ENCODE measurements at regions not wholly inside any gene's neighbourhood (a gene's known extent, or its start where the extent isn't known, plus 50 kb on each side); places are given as distances from the start of the nearest gene placed in this dataset.

DNA sequence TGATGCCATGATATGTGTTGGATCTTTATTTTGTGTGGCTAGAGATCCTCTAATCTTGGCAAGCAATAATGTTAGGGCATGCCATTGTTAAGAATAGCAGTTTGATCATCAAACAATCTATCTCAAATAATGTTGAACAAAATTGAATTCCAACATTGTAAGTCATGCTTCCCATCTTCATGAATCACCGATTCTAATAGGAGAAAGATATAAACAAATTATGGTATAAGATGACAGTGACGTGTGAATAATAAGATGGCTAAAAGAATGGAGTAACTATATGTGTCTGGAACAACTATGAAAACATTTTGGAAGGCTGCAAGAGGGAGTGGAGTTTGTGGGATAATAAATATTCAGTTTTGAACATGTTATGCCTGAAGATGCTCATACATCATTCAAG lies 208.4 kb downstream of the DTHD1 start:
- no peaks in the 10 kb centered on the region for H3K27me3 ChIP-seq
- DNase-seq, result no peak
- H3K9me3 ChIP-seq, result no peaks in the 10 kb centered on the region
- H3K4me3 ChIP-seq, result no peak overlapping the region
- no peaks in the 10 kb centered on the region for H3K4me1 ChIP-seq
- H3K36me3 ChIP-seq, result no peaks in the 10 kb centered on the region
- H3K27ac ChIP-seq, result no peak overlapping the region
- TF ChIP-seq, protein P1, sequence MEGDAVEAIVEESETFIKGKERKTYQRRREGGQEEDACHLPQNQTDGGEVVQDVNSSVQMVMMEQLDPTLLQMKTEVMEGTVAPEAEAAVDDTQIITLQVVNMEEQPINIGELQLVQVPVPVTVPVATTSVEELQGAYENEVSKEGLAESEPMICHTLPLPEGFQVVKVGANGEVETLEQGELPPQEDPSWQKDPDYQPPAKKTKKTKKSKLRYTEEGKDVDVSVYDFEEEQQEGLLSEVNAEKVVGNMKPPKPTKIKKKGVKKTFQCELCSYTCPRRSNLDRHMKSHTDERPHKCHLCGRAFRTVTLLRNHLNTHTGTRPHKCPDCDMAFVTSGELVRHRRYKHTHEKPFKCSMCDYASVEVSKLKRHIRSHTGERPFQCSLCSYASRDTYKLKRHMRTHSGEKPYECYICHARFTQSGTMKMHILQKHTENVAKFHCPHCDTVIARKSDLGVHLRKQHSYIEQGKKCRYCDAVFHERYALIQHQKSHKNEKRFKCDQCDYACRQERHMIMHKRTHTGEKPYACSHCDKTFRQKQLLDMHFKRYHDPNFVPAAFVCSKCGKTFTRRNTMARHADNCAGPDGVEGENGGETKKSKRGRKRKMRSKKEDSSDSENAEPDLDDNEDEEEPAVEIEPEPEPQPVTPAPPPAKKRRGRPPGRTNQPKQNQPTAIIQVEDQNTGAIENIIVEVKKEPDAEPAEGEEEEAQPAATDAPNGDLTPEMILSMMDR (IDR thresholded peaks at IDR 0.05), result no peak
- no peak for ATAC-seq
- intact Hi-C loops (cut with DNase I), result no loop called here

DNA sequence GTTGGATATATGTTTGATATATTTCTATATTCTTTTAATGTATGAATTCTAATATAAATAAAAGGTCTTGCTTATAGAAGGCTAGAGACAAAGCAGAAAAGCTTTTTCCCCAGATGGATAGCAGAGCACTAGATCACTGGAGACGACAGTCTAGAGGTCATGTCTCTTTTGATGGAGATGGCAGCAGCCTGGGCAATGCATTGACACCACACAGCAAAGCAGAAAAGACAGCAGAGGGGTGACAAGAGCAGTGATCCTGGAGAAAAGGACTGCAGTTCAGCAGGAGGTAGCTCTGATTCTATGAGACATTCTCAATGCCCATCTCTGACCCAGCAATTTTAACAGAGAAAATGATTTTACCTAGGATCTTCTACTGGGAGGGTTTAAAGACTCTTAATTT lies 210.6 kb downstream of the DTHD1 start:
- intact Hi-C loops (cut with DNase I), result no loop called here
- H3K27me3 ChIP-seq, result no peaks in the 10 kb centered on the region

DNA sequence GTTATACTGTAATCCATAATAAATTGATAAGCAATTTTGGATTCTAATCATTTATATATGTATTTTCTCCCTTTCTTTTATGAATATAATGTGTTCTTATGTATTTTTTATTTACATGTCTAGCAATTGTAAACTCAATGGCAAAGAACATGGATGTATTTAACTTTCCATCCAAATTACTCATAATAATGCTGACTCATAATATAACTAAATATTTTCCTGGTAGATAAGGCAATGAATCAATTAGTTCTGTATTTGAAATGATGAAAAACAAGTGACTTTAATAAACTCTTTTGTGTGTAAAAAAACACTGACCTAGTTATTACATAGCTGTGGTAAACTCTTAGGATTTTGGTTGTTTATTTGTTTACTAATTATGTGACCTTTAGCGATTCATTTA lies 211.2 kb downstream of the DTHD1 start:
- Histone ChIP-seq H3K4me1 (no peaks in the 10 kb centered on the region), H3K4me3 (no peak overlapping the region), H3K36me3 (no peaks in the 10 kb centered on the region), H3K27ac (no peak overlapping the region), H3K27me3 (no peaks in the 10 kb centered on the region), H3K9me3 (no peaks in the 10 kb centered on the region)
- TF ChIP-seq, protein P1 (IDR thresholded peaks at IDR 0.05), result no peak
- ATAC-seq (no peak), DNase-seq (no peak)
- intact Hi-C loops (cut with DNase I), result no loop called here

More for the DNA sequence above, 210.6 kb downstream of the DTHD1 start:
- ATAC-seq, result no peak
- Histone ChIP-seq H3K36me3 (no peaks in the 10 kb centered on the region), H3K4me1 (no peaks in the 10 kb centered on the region), H3K4me3 (no peak overlapping the region), H3K9me3 (no peaks in the 10 kb centered on the region), H3K27ac (no peak overlapping the region)
- no peak for DNase-seq
- TF ChIP-seq, protein P1 (IDR thresholded peaks at IDR 0.05), result no peak

DNA sequence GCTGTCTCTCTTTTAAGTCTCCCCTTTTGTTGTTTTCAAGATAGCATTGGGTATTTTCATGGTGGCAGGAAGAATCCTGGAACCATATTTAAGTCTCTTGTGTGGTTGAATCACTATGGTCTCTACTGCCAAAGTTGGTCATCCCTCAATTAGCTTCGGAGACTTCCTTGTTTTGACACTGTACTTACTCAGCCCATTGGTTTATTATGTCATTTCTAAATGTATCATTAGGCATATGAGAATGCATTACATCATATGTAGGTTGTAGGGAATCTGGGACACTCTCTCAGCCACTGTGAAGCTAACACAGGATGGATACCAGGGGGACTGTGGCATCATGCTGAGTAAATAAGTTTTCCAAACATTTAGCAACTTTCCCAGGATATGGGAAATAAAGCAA lies 211.8 kb downstream of the DTHD1 start:
- Histone ChIP-seq H3K36me3 (no peaks in the 10 kb centered on the region), H3K4me1 (no peaks in the 10 kb centered on the region), H3K27me3 (no peaks in the 10 kb centered on the region), H3K9me3 (no peaks in the 10 kb centered on the region), H3K4me3 (no peak overlapping the region), H3K27ac (no peak overlapping the region)
- intact Hi-C loops (cut with DNase I), result no loop called here
- DNase-seq, result no peak
- TF ChIP-seq, protein P1 (IDR thresholded peaks at IDR 0.05), result no peak
- no peak for ATAC-seq

DNA sequence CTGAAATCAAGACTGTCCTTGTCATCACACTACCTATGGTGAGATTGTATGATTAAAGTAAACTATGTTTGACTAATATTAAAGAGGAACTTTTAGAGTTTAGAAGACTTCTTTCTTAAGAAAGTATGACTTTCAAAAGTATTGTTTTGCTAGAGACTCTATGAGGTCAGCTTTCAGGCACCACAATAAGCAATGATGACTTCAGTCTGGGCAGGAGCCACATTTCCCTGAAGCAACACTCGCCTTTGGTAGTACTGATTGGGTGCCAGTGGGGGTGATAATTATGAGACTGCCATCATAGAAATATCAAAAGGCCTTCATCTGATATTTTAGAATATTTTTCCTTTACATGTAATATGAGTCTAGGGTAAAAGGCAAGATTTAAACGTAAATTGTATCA lies 212.6 kb downstream of the DTHD1 start:
- intact Hi-C loops (cut with DNase I), result no loop called here
- Histone ChIP-seq H3K36me3 (no peaks in the 10 kb centered on the region), H3K4me1 (no peaks in the 10 kb centered on the region), H3K27ac (no peak overlapping the region), H3K27me3 (no peaks in the 10 kb centered on the region), H3K9me3 (no peaks in the 10 kb centered on the region), H3K4me3 (no peak overlapping the region)
- TF ChIP-seq, protein P1 (IDR thresholded peaks at IDR 0.05), result no peak
- no peak for DNase-seq
- no peak for ATAC-seq

Measured in left lung (tissue), 4 donors.